AG09309 (cell line): ENCODE measurements at regions not wholly inside any gene's neighbourhood (a gene's known extent, or its start where the extent isn't known, plus 50 kb on each side); places are given as distances from the start of the nearest gene placed in this dataset.

Experiments used
- DNase-seq: peaks from one replicate; pipeline ENCODE4 v3.0.0-alpha.2; 2010; ENCODE audit warnings: low read depth
- H3K4me3 ChIP-seq: 2 replicates; pipeline ENCODE4 v1.5.1; 2011; ENCODE audit warnings: mild to moderate bottlenecking, low read depth, low read length, moderate library complexity; ENCODE audit not compliant: control insufficient read depth
- TF ChIP-seq, protein P1 (sequence below): IDR thresholded peaks from 2 replicates; pipeline ENCODE4 v1.5.1; 2011; ENCODE audit warnings: mild to moderate bottlenecking, low read depth, low read length, inconsistent platforms; ENCODE audit not compliant: insufficient read depth, control insufficient read depth; ENCODE audit errors: missing control alignments

- DNase-seq, result no peak
- TF ChIP-seq, protein P1, sequence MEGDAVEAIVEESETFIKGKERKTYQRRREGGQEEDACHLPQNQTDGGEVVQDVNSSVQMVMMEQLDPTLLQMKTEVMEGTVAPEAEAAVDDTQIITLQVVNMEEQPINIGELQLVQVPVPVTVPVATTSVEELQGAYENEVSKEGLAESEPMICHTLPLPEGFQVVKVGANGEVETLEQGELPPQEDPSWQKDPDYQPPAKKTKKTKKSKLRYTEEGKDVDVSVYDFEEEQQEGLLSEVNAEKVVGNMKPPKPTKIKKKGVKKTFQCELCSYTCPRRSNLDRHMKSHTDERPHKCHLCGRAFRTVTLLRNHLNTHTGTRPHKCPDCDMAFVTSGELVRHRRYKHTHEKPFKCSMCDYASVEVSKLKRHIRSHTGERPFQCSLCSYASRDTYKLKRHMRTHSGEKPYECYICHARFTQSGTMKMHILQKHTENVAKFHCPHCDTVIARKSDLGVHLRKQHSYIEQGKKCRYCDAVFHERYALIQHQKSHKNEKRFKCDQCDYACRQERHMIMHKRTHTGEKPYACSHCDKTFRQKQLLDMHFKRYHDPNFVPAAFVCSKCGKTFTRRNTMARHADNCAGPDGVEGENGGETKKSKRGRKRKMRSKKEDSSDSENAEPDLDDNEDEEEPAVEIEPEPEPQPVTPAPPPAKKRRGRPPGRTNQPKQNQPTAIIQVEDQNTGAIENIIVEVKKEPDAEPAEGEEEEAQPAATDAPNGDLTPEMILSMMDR, result no peak
- no peak overlapping the region for H3K4me3 ChIP-seq
These were observed 1177.9 kb downstream of the GRIK2 start for GRCh38 chr6:102571236-102571908.

- TF ChIP-seq, protein P1, result no peak
- no peak for DNase-seq
These were observed 1169.2 kb downstream of the GRIK2 start for GRCh38 chr6:102562713-102563112.

DNA sequence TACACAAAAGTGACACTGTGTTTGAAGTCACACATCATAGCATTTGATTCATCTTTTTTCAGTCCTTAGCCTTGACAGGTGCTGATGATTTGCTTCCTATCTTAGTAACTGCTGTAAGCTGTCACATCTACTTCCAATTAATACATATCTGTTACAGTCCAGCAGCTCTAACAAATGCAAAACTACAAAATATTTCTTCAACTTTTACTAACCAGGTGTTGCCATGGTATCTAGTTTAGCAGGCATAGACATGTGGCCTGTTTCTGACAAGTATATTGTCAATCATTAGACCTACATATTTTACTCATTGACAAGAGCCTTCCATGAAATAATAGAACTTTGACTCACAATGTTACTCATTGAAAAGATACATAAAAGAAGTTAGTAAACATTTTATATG is 1159.7 kb downstream of the GRIK2 start:
- DNase-seq, result no peak
- H3K4me3 ChIP-seq, result no peak overlapping the region
- TF ChIP-seq, protein P1, result no peak

More at GRCh38 chr6:102562713-102563112, 1169.2 kb downstream of the GRIK2 start:
- no peak overlapping the region for H3K4me3 ChIP-seq

- DNase-seq, result no peak
- H3K4me3 ChIP-seq, result no peak overlapping the region
- TF ChIP-seq, protein P1, result no peak
These were observed 1155.8 kb downstream of the GRIK2 start for GRCh38 chr6:102549221-102549874.

GRCh38 chr6:102525336-102525735 is 1131.8 kb downstream of the GRIK2 start:
- DNase-seq, result no peak
- no peak overlapping the region for H3K4me3 ChIP-seq
- TF ChIP-seq, protein P1, result no peak

GRCh38 chr6:102520966-102521365 is 1127.5 kb downstream of the GRIK2 start:
- TF ChIP-seq, protein P1, result no peak
- no peak for DNase-seq

More at GRCh38 chr6:102520966-102521365, 1127.5 kb downstream of the GRIK2 start:
- H3K4me3 ChIP-seq, result no peak overlapping the region
